RWPE1 (cell line): ENCODE measurements at regions not wholly inside any gene's neighbourhood (a gene's known extent, or its start where the extent isn't known, plus 50 kb on each side); places are given as distances from the start of the nearest gene placed in this dataset.

Source experiments
- CTCF ChIA-PET: fragments of 350-600 bp; sonication (Branson Sonifier 250); formaldehyde crosslinking; extraction: SDS; loops from one replicate; lab custom pipeline; 2021; lab: Yijun Ruan, JAX
- POLR2A ChIA-PET: fragments of 400-600 bp; formaldehyde crosslinking; extraction: SDS; loops from one replicate; lab custom pipeline; 2020; ENCODE audit warnings: antibody characterized with exemption; ENCODE audit not compliant: low non-redundant PET; lab: Yijun Ruan, JAX
- DNase-seq: peaks from one replicate; pipeline ENCODE4 v3.0.0; 2012; ENCODE audit warnings: low spot score
- H3K27ac ChIP-seq: fragments of 450-650 bp; 2 replicates; pipeline ENCODE4 v1.5.1; 2017
- CTCF ChIP-seq: fragments of 450-650 bp; conservative IDR thresholded peaks from 2 replicates; pipeline ENCODE4 v1.5.1; 2017; ENCODE audit warnings: low read depth, mild to moderate bottlenecking

- ChIA-PET POLR2A (no interaction called here), CTCF (no interaction called here)
- no peak for DNase-seq
- TF ChIP-seq CTCF, result no peak
- no peak overlapping the region for H3K27ac ChIP-seq
These were observed 2375.1 kb upstream of the AGA start for GRCh38 chr4:179817317-179817716.

- no peak for TF ChIP-seq CTCF
- POLR2A ChIA-PET, result no interaction called here
- no peak for DNase-seq
These were observed 2381.1 kb upstream of the AGA start for GRCh38 chr4:179823342-179823741.

GRCh38 chr4:179831274-179831673 lies 2389.0 kb upstream of the AGA start:
- no peak for DNase-seq
- TF ChIP-seq CTCF, result no peak
- no peak overlapping the region for H3K27ac ChIP-seq
- ChIA-PET POLR2A (no interaction called here), CTCF (no interaction called here)

More at GRCh38 chr4:179823342-179823741, 2381.1 kb upstream of the AGA start:
- CTCF ChIA-PET, result no interaction called here
- no peak overlapping the region for H3K27ac ChIP-seq

- no peak for TF ChIP-seq CTCF
- no peak for DNase-seq
- no peak overlapping the region for H3K27ac ChIP-seq
- POLR2A ChIA-PET, result no interaction called here
- CTCF ChIA-PET, result no interaction called here
These were observed 2394.2 kb upstream of the AGA start for GRCh38 chr4:179836179-179837075.

- H3K27ac ChIP-seq, result no peak overlapping the region
- POLR2A ChIA-PET, result no interaction called here
- no peak for TF ChIP-seq CTCF
- CTCF ChIA-PET, result no interaction called here
- no peak for DNase-seq
These were observed 2399.8 kb upstream of the TENM3 start for GRCh38 chr4:179843370-179843769.

- H3K27ac ChIP-seq, result no peak overlapping the region
- no peak for TF ChIP-seq CTCF
- ChIA-PET POLR2A (no interaction called here), CTCF (interaction anchor here (0.6 kb wide), 1 partner anchor 53 kb away, joined by 3 read pairs; no protein-coding TSS in a partner anchor)
- no peak for DNase-seq
These were observed 2387.7 kb upstream of the TENM3 start for GRCh38 chr4:179855469-179855868.
